ENCODE measurements at regions not wholly inside any gene's neighbourhood (a gene's known extent, or its start where the extent isn't known, plus 50 kb on each side); places are given as distances from the start of the nearest gene placed in this dataset.

- TF ChIP-seq CTCF (conservative IDR thresholded peaks at IDR 0.05), result no peak
- TF ChIP-seq EZH2 (IDR thresholded peaks at IDR 0.05; ENCODE audit: low read depth), result no peak
Observed at GRCh38 chr9:121556082-121556481, 56.4 kb upstream of the GGTA1 start.

Data from PC-9 (cell line).